Osteoblast (primary cell): ENCODE measurements at regions not wholly inside any gene's neighbourhood (a gene's known extent, or its start where the extent isn't known, plus 50 kb on each side); places are given as distances from the start of the nearest gene placed in this dataset.
A peak's percentile ranks its signal among the peaks of the same experiment; 100 is the strongest.

Source experiments
- DNase-seq: peaks from one replicate; pipeline ENCODE4 v3.0.0; 2011; ENCODE audit warnings: low spot score, mixed read lengths; ENCODE audit not compliant: insufficient read length; ENCODE audit errors: missing footprints
- H2AFZ ChIP-seq: 2 replicates; pipeline ENCODE4 v1.6.0; 2011; ENCODE audit warnings: mild to moderate bottlenecking, low read length
- H3K27ac ChIP-seq: 2 replicates; pipeline ENCODE4 v1.5.1; 2011; ENCODE audit warnings: mild to moderate bottlenecking, low read depth, low read length, moderate library complexity
- H3K27me3 ChIP-seq: 2 replicates; pipeline ENCODE4 v1.6.0; 2012; ENCODE audit warnings: mild to moderate bottlenecking, control low read depth, inconsistent platforms, low read length, moderate library complexity; ENCODE audit not compliant: insufficient read depth
- H3K36me3 ChIP-seq: 2 replicates; pipeline ENCODE4 v1.5.1; 2011; ENCODE audit warnings: mild to moderate bottlenecking, low read length, control low read depth, moderate library complexity; ENCODE audit not compliant: insufficient read depth
- H3K4me1 ChIP-seq: 2 replicates; pipeline ENCODE4 v1.5.1; 2011; ENCODE audit warnings: mild to moderate bottlenecking, low read length, control low read depth, moderate library complexity; ENCODE audit not compliant: insufficient read depth
- H3K4me2 ChIP-seq: 2 replicates; pipeline ENCODE4 v1.6.0; 2011; ENCODE audit warnings: mild to moderate bottlenecking, low read length; ENCODE audit not compliant: insufficient read depth
- H3K4me3 ChIP-seq: fragments of 200-600 bp; sonication (generic); 3 replicates; pipeline ENCODE4 v1.5.1; 2012; ENCODE audit warnings: mild to moderate bottlenecking, low read length, inconsistent platforms; ENCODE audit not compliant: insufficient read depth
- H3K79me2 ChIP-seq: 2 replicates; pipeline ENCODE4 v1.6.0; 2012; ENCODE audit warnings: mild to moderate bottlenecking, low read length, control low read depth, inconsistent platforms; ENCODE audit not compliant: insufficient read depth
- H3K9me3 ChIP-seq: 2 replicates; pipeline ENCODE4 v1.5.1; 2011; ENCODE audit warnings: low read depth, low read length, control low read depth
- H4K20me1 ChIP-seq: 2 replicates; pipeline ENCODE4 v1.6.0; 2012; ENCODE audit warnings: mild to moderate bottlenecking, low read length, control low read depth; ENCODE audit not compliant: insufficient read depth
- TF ChIP-seq, protein P1 (sequence below): IDR thresholded peaks from 2 replicates; pipeline ENCODE4 v1.5.1; 2011; ENCODE audit warnings: mild to moderate bottlenecking, low read depth, low read length, moderate library complexity; ENCODE audit errors: extremely low read depth

DNA sequence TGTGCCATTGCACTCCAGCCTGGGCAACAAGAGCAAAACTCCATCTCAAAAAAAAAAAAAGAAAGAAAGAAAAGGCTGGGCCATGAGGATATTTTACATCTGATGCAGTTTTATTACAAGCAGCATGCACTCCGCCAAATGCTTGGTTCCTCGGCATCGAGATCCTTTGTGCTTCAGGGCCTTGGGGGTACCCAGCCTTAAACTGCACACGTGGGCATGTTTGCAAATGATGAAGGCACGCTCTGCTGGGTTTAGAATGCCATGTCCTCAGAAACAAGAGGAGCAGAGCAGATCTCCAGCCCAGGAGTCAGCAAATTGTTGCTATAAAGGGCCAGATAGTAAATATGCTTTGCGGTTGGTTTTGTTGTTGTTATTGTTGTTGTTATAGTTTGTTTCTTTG lies 153.2 kb downstream of the KATNIP start:
- no peaks in the 10 kb centered on the region for H3K79me2 ChIP-seq
- no peaks in the 10 kb centered on the region for H4K20me1 ChIP-seq
- no peak for DNase-seq
- TF ChIP-seq, protein P1, sequence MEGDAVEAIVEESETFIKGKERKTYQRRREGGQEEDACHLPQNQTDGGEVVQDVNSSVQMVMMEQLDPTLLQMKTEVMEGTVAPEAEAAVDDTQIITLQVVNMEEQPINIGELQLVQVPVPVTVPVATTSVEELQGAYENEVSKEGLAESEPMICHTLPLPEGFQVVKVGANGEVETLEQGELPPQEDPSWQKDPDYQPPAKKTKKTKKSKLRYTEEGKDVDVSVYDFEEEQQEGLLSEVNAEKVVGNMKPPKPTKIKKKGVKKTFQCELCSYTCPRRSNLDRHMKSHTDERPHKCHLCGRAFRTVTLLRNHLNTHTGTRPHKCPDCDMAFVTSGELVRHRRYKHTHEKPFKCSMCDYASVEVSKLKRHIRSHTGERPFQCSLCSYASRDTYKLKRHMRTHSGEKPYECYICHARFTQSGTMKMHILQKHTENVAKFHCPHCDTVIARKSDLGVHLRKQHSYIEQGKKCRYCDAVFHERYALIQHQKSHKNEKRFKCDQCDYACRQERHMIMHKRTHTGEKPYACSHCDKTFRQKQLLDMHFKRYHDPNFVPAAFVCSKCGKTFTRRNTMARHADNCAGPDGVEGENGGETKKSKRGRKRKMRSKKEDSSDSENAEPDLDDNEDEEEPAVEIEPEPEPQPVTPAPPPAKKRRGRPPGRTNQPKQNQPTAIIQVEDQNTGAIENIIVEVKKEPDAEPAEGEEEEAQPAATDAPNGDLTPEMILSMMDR, result no peak
- H3K4me1 ChIP-seq, result peaks cover 7% of the 10 kb centered on the region
- peaks cover 4% of the 10 kb centered on the region for H3K36me3 ChIP-seq
- H3K4me3 ChIP-seq, result no peak overlapping the region
- no peak overlapping the region for H3K4me2 ChIP-seq
- H3K27ac ChIP-seq, result no peak overlapping the region
- H3K27me3 ChIP-seq, result no peaks in the 10 kb centered on the region
- H2AFZ ChIP-seq, result no peak overlapping the region
- no peaks in the 10 kb centered on the region for H3K9me3 ChIP-seq

DNA sequence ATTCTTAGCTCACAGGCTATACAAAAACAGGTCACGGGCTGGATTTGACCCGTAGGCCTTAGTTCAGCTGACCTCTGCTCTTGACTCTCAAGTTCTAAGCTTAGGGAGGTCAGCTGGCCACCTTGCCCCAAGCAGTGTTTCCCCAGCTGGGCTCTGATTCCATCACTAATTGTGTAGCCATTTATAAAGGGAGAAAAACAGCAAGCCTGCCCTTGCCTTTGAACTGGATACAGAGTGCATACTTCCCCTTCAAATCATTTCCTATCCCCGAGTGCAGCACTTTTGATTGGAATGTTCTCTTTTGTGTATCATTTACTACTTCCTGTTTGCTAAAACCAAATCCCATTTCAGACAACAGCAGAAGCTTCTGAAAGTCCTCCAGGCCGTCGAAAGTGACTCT lies 153.6 kb downstream of the KATNIP start:
- no peak overlapping the region for H3K4me2 ChIP-seq
- H3K36me3 ChIP-seq, result peaks cover 4% of the 10 kb centered on the region
- no peaks in the 10 kb centered on the region for H4K20me1 ChIP-seq
- H3K4me1 ChIP-seq, result peaks cover 7% of the 10 kb centered on the region
- H3K79me2 ChIP-seq, result no peaks in the 10 kb centered on the region
- H3K27ac ChIP-seq, result no peak overlapping the region
- H2AFZ ChIP-seq, result peak overlapping the region; percentile 10
- TF ChIP-seq, protein P1, result no peak
- no peak overlapping the region for H3K4me3 ChIP-seq
- no peaks in the 10 kb centered on the region for H3K9me3 ChIP-seq
- DNase-seq, result no peak
- H3K27me3 ChIP-seq, result no peaks in the 10 kb centered on the region

DNA sequence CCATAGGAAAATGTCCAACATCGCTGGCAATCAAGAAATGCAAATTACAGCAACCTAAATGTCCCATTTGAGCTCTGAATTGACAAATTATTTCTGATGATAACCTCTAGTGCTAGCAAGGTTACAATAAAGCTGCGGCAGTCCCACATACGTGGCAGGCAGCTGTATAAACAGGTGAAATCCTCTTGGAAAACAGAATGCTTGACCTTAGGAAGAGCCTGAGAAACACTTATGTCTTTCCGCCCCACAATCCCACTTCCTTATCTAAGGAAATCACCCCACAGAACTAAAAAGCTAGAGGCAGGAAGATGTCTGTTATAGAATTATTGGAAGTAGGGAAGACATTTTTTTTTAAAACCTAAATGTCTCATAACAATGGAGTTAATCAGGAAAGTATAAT lies 154.3 kb downstream of the KATNIP start:
- H2AFZ ChIP-seq, result no peak overlapping the region
- H3K4me1 ChIP-seq, result peaks cover 7% of the 10 kb centered on the region
- no peaks in the 10 kb centered on the region for H3K27me3 ChIP-seq
- no peaks in the 10 kb centered on the region for H3K9me3 ChIP-seq
- H3K36me3 ChIP-seq, result peaks cover 4% of the 10 kb centered on the region
- no peaks in the 10 kb centered on the region for H3K79me2 ChIP-seq
- H3K4me3 ChIP-seq, result no peak overlapping the region
- no peak overlapping the region for H3K4me2 ChIP-seq
- TF ChIP-seq, protein P1, result no peak
- H4K20me1 ChIP-seq, result no peaks in the 10 kb centered on the region
- DNase-seq, result no peak
- H3K27ac ChIP-seq, result no peak overlapping the region

DNA sequence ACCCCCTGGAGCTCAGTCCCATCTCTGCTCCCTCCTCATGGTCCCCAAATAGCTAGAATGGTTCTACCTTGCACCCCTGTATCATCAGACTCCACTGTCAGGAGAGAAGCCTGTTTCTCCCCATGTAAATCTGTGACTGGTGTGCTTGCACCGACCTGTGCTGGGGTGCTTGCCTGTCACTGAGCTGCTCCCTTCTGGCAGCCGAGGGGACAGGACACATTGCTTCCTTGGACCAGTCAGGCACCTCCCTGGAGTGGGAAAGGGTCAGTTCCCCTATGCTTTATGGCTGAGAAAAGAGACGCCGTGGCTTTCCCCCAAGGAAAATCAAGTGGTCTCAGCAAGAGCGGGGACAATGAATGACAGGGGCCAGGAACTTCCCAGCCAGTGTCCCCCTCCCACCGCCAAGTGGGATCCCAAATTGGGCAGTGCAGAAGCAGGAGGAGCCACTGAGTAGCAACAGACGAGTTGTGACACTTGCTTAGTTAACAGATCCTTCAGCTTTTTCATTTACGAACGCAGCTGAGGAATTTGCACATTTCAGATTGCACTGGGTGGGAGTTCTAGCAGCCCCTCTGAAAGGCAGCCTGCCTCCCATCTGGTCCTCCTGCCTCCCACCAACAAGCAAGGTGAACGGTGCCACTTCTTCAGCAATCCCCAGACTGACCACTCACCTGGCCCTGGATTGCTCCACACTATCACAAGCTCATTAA lies 156.4 kb downstream of the KATNIP start:
- TF ChIP-seq, protein P1, result no peak

More for the DNA sequence above, 156.4 kb downstream of the KATNIP start:
- Histone ChIP-seq H4K20me1 (no peaks in the 10 kb centered on the region), H3K9me3 (no peaks in the 10 kb centered on the region), H3K4me3 (no peak overlapping the region), H3K27ac (no peak overlapping the region), H2AFZ (no peak overlapping the region), H3K4me1 (peaks cover 7% of the 10 kb centered on the region), H3K27me3 (no peaks in the 10 kb centered on the region), H3K36me3 (peaks cover 7% of the 10 kb centered on the region), H3K4me2 (no peak overlapping the region), H3K79me2 (no peaks in the 10 kb centered on the region)
- DNase-seq, result no peak
